ENCODE measurements at regions not wholly inside any gene's neighbourhood (a gene's known extent, or its start where the extent isn't known, plus 50 kb on each side); places are given as distances from the start of the nearest gene placed in this dataset.

GRCh38 chrX:69229436-69229835, 64.2 kb upstream of the PJA1 start:
- no peak overlapping the region for H2AFZ ChIP-seq (ENCODE audit: low read length)
- TF ChIP-seq EZH2phosphoT487 (IDR thresholded peaks at IDR 0.05; ENCODE audit: borderline replicate concordance) (no peak), CTCF (conservative IDR thresholded peaks at IDR 0.05; ENCODE audit: low read length) (no peak)

GRCh38 chrX:69228732-69229131, 63.5 kb upstream of the PJA1 start:
- no peak overlapping the region for H3K4me3 ChIP-seq (ENCODE audit: low read length, poor library complexity, severe bottlenecking)
- H3K79me2 ChIP-seq (ENCODE audit: insufficient read depth, low read length): no peaks in the 10 kb centered on the region
- no peaks in the 10 kb centered on the region for H4K20me1 ChIP-seq (ENCODE audit: insufficient read depth, low read length, poor library complexity, severe bottlenecking)
- no peaks in the 10 kb centered on the region for H3K27me3 ChIP-seq (ENCODE audit: insufficient read depth, low read length, poor library complexity, severe bottlenecking)
- no peaks in the 10 kb centered on the region for H3K9me2 ChIP-seq (replicated peaks; ENCODE audit: low read depth, low read length)
- H3K36me3 ChIP-seq (ENCODE audit: insufficient read depth, low read length): no peaks in the 10 kb centered on the region
- no peaks in the 10 kb centered on the region for H3K4me1 ChIP-seq (ENCODE audit: insufficient read depth, low read length, poor library complexity, severe bottlenecking)
- no peaks in the 10 kb centered on the region for H3K9me3 ChIP-seq (ENCODE audit: insufficient read depth, low read depth, low read length)
- H3K9ac ChIP-seq (ENCODE audit: low read depth, low read length, poor library complexity, severe bottlenecking): no peak overlapping the region
- no peak overlapping the region for H2AFZ ChIP-seq (ENCODE audit: low read length)
- H3F3A ChIP-seq (ENCODE audit: low read depth): no peaks in the 10 kb centered on the region
- H3K4me2 ChIP-seq (ENCODE audit: low read depth, low read length, poor library complexity, severe bottlenecking): no peak overlapping the region
- TF ChIP-seq EZH2phosphoT487 (IDR thresholded peaks at IDR 0.05; ENCODE audit: borderline replicate concordance) (no peak), CTCF (conservative IDR thresholded peaks at IDR 0.05; ENCODE audit: low read length) (no peak)

More at GRCh38 chrX:69229436-69229835, 64.2 kb upstream of the PJA1 start:
- no peak overlapping the region for H3K4me2 ChIP-seq (ENCODE audit: low read depth, low read length, poor library complexity, severe bottlenecking)
- H3F3A ChIP-seq (ENCODE audit: low read depth): no peaks in the 10 kb centered on the region
- H3K79me2 ChIP-seq (ENCODE audit: insufficient read depth, low read length): no peaks in the 10 kb centered on the region
- H3K4me3 ChIP-seq (ENCODE audit: low read length, poor library complexity, severe bottlenecking): no peak overlapping the region
- no peaks in the 10 kb centered on the region for H4K20me1 ChIP-seq (ENCODE audit: insufficient read depth, low read length, poor library complexity, severe bottlenecking)
- no peaks in the 10 kb centered on the region for H3K27me3 ChIP-seq (ENCODE audit: insufficient read depth, low read length, poor library complexity, severe bottlenecking)
- H3K4me1 ChIP-seq (ENCODE audit: insufficient read depth, low read length, poor library complexity, severe bottlenecking): no peaks in the 10 kb centered on the region
- no peaks in the 10 kb centered on the region for H3K36me3 ChIP-seq (ENCODE audit: insufficient read depth, low read length)
- H3K9me2 ChIP-seq (replicated peaks; ENCODE audit: low read depth, low read length): no peaks in the 10 kb centered on the region
- H3K9me3 ChIP-seq (ENCODE audit: insufficient read depth, low read depth, low read length): no peaks in the 10 kb centered on the region
- no peak overlapping the region for H3K9ac ChIP-seq (ENCODE audit: low read depth, low read length, poor library complexity, severe bottlenecking)

GRCh38 chrX:69226459-69227158, 61.4 kb upstream of the PJA1 start:
- Histone ChIP-seq H3K4me1 (ENCODE audit: insufficient read depth, low read length, poor library complexity, severe bottlenecking) (no peaks in the 10 kb centered on the region), H3K79me2 (ENCODE audit: insufficient read depth, low read length) (no peaks in the 10 kb centered on the region), H3K9ac (ENCODE audit: low read depth, low read length, poor library complexity, severe bottlenecking) (no peak overlapping the region), H3K27me3 (ENCODE audit: insufficient read depth, low read length, poor library complexity, severe bottlenecking) (no peaks in the 10 kb centered on the region), H3K36me3 (ENCODE audit: insufficient read depth, low read length) (no peaks in the 10 kb centered on the region), H3K9me2 (replicated peaks; ENCODE audit: low read depth, low read length) (no peaks in the 10 kb centered on the region), H3K4me2 (ENCODE audit: low read depth, low read length, poor library complexity, severe bottlenecking) (no peak overlapping the region), H3F3A (ENCODE audit: low read depth) (no peaks in the 10 kb centered on the region), H4K20me1 (ENCODE audit: insufficient read depth, low read length, poor library complexity, severe bottlenecking) (no peaks in the 10 kb centered on the region), H2AFZ (ENCODE audit: low read length) (no peak overlapping the region), H3K9me3 (ENCODE audit: insufficient read depth, low read depth, low read length) (no peaks in the 10 kb centered on the region), H3K4me3 (ENCODE audit: low read length, poor library complexity, severe bottlenecking) (no peak overlapping the region)
- TF ChIP-seq CTCF (conservative IDR thresholded peaks at IDR 0.05; ENCODE audit: low read length) (no peak), EZH2phosphoT487 (IDR thresholded peaks at IDR 0.05; ENCODE audit: borderline replicate concordance) (no peak)

Measured in Loucy (cell line).